HG02885 (cell line): ENCODE measurements at regions not wholly inside any gene's neighbourhood (a gene's known extent, or its start where the extent isn't known, plus 50 kb on each side); places are given as distances from the start of the nearest gene placed in this dataset.
"Not testable (repeated sequence)": the region's sequence is repeated elsewhere in the genome, so short reads cannot be mapped to it uniquely, and the experiment has no call there.

ENCODE experiments used
- ATAC-seq: cut with Tn5 transposase; IDR thresholded peaks from one replicate; pipeline ENCODE4 v1.9.1; 2021; ENCODE audit warnings: mild to moderate bottlenecking; ENCODE audit not compliant: unreplicated experiment, poor library complexity

- ATAC-seq: no peak
Observed at GRCh38 chr1:56095696-56096665, 483.4 kb downstream of the PLPP3 start.

- no peak for ATAC-seq
Observed at GRCh38 chr1:56094168-56094567, 485.2 kb downstream of the PLPP3 start.

GRCh38 chr1:56092684-56093570 is 486.4 kb downstream of the PLPP3 start:
- ATAC-seq: no peak

- not testable (repeated sequence) for ATAC-seq
Observed at GRCh38 chr1:56089826-56090225, 489.5 kb downstream of the PLPP3 start.

GRCh38 chr1:56084246-56084645 is 495.1 kb downstream of the PLPP3 start:
- ATAC-seq: no peak

GRCh38 chr1:56081736-56082135 is 497.6 kb downstream of the PLPP3 start:
- ATAC-seq: no peak

- no peak for ATAC-seq
Observed at GRCh38 chr1:56081173-56081572, 498.2 kb downstream of the PLPP3 start.

- no peak for ATAC-seq
Observed at GRCh38 chr1:56080123-56080522, 499.2 kb downstream of the PLPP3 start.

GRCh38 chr1:56079391-56079790 is 500.0 kb downstream of the PLPP3 start:
- ATAC-seq: no peak

- no peak for ATAC-seq
Observed at GRCh38 chr1:56077206-56077605, 502.2 kb downstream of the PLPP3 start.

GRCh38 chr1:56074007-56074651 is 505.2 kb downstream of the PLPP3 start:
- no peak for ATAC-seq

GRCh38 chr1:56073614-56074006 is 505.8 kb downstream of the PLPP3 start:
- ATAC-seq: no peak

GRCh38 chr1:56073206-56073605 is 506.2 kb downstream of the PLPP3 start:
- no peak for ATAC-seq

- no peak for ATAC-seq
Observed at GRCh38 chr1:56072310-56072709, 507.1 kb downstream of the PLPP3 start.

GRCh38 chr1:56071351-56071750 is 508.0 kb downstream of the PLPP3 start:
- ATAC-seq: no peak

- ATAC-seq: no peak
Observed at GRCh38 chr1:56070601-56071000, 508.8 kb downstream of the PLPP3 start.

GRCh38 chr1:56069824-56070223 is 509.5 kb downstream of the PLPP3 start:
- no peak for ATAC-seq

- no peak for ATAC-seq
Observed at GRCh38 chr1:56068908-56069307, 510.5 kb downstream of the PLPP3 start.

- ATAC-seq: no peak
Observed at GRCh38 chr1:56068210-56068609, 511.2 kb downstream of the PLPP3 start.

GRCh38 chr1:56065729-56066128 is 513.6 kb downstream of the PLPP3 start:
- no peak for ATAC-seq

GRCh38 chr1:56064705-56065104 is 514.7 kb downstream of the PLPP3 start:
- ATAC-seq: no peak
